SHP77 treated with DMSO at 0.1 percent for 48 hours (cell line): ENCODE measurements at regions not wholly inside any gene's neighbourhood (a gene's known extent, or its start where the extent isn't known, plus 50 kb on each side); places are given as distances from the start of the nearest gene placed in this dataset.
A peak's percentile ranks its signal among the peaks of the same experiment; 100 is the strongest.

Experiments
- DNase-seq: peaks from one replicate; lab custom pipeline; 2025; lab: John Stamatoyannopoulos, UW

GRCh38 chr6:170160628-170161611 is 130.0 kb downstream of the DLL1 start:
- DNase-seq, result no peak

DNA sequence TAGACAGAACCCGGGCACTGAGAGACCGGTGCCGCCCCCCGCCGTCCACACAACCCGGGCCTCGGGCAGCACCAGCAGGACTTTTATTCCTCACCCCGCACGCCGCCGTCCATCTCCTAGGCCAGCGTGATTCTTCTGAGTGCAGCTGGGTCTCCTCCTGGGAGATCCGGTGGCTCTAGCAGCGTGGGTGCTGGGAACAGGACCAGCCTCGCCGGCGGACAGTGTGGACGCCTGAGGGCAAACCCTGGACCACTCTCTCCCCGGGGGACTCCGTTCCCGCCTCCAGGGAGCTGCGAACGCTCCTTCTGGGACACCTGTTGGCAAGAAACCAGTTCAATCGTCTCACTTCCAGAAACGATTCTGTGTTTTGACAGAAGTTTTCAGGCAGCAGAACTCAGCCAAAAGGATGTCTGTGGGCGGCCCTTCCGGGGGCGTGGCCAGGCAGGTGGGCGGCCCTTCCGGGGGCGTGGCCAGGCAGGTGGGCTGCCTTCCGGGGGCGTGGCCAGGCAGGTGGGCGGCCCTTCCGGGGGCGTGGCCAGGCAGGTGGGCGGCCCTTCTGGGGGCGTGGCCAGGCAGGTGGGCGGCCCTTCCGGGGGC is 130.7 kb downstream of the DLL1 start:
- DNase-seq, result no peak

DNA sequence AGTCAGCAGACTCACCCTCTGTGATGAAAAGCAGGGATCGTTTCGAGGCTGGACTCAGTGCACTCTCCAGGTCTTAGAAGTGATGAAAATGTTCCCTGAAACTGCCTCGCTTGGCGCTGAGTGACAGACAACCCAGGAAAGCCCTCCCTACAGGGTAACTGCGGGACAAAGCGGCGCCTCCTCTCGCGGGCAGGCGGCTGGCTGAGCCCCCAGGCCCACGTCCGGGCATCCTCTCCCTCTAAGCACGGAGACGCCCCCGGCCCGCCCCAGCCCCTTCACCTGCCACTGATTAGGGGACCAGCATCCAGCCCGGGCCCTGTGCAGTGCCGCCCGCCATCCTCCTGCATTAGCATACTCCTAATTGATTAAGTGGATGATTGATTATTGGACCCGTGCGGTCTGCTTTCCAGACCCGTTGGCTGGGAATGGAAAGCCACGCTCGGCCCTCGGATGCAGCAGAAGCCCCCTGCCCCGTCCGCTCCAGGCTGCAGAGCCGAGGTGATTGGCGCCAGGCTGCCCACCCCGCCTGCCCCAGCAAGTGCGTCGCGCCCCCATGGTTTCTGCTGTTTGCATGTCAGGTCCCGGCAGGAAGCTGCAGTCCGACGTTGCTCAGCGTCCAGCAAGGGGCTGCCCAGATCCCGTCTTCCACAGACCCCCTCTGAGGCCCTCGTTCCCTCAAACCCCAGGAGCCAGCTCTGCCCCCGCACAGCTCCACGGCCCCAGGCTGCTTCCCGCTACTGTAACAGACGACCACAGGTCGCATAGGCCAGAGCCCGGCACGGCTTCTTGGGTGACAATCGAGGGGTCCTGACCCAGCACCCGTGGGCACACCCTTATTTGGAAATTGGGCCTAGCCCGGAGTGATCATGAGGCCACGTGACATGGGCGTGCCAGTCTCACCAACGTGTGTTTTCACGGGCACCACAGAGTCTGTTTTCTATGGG is 131.6 kb downstream of the DLL1 start:
- no peak for DNase-seq

DNA sequence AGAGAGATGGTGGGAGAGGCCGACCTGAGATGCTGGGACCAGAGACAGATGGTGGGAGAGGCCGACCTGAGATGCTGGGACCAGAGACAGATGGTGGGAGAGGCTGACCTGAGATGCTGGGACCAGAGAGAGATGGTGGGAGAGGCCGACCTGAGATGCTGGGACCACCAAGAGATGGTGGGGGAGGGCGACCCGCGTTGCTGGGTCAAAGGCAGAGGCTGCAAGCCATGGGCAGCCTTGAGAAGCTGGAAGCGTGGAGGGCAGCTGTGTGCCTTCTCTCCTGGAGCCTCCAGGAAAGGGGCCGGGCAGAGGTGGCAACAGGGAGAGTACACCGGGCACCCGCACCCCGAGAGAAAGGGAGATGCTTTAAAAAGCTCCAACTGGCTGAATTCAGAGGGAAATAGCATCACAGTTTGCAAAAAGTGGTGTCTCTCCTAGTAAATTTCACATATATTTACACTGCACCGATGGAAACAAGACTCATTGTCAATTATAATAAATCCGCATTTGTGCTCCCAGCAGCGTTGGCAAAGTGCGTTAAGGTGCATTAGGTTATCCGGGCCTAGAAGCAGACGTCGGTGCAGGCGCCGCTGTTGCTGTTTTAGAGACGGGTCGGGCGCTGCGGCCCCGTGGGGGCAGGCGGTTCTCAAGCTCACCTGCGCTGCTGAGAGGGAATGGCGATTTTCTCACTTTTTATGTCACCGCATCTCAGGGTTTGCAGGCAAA is 132.4 kb downstream of the DLL1 start:
- DNase-seq, result no peak

GRCh38 chr6:170157567-170158218 is 133.2 kb downstream of the DLL1 start:
- DNase-seq, result no peak

GRCh38 chr6:170156448-170157375 is 134.2 kb downstream of the DLL1 start:
- DNase-seq, result no peak

DNA sequence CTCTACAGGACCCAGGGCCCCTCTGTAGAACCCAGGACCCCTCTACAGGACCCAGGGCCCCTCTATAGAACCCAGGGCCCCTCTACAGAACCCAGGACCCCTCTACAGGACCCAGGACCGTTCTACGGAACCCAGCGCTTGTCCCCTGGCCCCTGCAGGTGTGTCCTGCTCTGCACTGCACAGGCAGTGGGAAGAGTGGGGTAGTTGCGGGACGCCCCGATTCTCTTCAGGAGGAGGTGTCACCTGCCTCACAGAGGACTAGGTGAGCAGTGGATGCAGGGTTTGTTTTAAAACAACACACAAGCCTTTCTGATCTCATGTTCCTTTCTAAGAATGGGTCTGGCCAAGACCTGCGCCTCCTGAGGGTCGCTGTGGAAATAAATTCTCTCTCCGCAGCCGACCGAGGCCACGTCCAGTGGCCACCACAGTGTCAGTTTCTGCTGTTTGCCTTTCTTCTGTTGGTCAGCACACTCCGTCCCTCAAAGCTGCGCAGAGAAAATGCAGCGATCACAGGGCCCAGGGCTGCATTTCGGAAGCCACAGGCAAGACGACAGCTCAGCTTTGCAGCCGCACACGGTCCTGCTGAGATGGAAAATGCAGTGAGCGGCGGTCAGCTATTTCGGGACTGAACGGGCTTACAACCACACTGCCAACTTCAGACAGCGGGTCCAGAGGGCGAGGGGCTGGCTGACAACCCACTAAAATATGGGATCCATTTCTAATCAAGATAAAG is 135.2 kb downstream of the DLL1 start:
- no peak for DNase-seq

- no peak for DNase-seq
These were observed 137.2 kb downstream of the DLL1 start for GRCh38 chr6:170153436-170154319.

DNA sequence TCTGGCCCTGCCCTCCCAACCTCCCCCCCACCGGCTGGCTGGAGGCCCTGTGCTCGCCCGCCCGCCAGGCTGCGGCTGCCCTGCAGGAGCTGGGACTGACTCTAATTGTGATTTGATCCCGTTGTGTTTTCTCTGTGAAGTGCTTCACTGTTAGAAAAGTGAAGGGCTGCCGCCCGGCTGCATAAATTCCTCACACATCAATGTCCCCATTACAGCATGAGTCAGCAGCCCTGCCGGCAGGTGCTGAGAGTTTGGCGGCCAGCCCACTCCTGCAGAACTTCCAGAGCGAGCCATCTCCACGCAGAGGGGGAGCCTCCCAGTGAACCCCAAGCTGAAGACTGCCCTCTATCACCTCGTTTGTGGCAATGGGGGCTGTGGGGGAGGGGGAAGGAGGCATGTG is 137.9 kb downstream of the DLL1 start:
- DNase-seq, result peak; percentile 91

DNA sequence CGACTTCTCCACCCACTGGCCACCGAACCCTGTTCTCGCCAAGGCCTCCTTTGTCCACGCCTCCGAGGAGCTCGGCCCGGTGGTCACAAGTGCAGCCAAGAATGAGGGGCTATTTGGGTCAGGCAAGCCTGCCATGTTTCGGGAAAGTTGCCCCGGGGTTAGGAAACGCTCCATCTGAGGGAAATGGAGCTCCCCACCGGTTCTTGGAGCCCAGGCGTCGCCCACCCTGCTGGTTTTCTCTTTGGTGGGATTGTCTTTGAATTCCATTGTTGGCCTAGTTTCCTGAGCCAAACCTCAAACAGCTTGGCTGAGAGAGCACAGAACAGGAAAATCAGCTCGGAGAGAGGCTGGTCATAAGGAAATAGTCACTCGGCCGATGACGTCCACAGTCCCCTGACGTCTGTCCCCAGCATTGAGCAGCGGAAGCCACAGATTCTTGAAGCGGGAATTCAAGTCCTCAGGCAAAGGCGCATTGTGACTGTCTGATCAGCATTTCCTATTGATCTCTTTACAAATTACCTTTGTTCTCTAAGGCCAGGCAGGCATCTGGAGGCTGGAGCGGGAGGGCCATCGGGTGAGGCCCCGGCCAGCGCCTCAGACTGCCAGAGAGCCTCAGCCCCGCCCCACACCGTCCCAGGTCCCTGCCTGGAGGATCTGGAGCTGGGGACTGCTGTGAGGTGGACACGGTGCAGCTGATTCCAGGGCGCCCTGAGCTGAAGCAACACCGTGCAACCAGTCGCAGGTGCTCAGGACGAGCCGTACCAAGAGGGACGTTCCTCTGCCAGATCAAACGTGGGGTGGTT is 138.6 kb downstream of the DLL1 start:
- peak; percentile 77 for DNase-seq

GRCh38 chr6:170151804-170152123 is 139.1 kb downstream of the DLL1 start:
- DNase-seq, result no peak

DNA sequence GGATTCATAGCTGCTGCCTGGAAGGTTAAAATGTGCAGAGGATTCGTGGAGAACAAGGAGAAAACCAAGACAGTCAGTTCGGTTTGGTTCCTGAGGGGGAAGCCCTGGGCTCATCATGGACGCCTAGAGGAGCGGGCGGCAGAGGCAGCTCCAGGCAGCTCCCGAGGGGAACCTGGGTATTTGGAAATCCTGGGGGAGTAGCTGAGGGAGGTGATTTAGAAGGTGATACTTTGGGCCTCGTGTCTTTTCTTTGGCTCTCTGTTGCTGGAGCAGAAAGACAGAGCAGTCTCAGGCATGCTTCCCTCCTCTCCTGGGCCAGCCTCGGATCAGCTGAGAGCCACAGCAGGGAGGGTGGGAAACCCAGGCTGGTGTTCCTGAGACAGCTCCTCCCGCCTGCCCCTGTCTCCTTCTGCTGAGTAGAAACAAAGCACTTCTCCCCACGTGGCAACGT is 139.5 kb downstream of the DLL1 start:
- no peak for DNase-seq

DNA sequence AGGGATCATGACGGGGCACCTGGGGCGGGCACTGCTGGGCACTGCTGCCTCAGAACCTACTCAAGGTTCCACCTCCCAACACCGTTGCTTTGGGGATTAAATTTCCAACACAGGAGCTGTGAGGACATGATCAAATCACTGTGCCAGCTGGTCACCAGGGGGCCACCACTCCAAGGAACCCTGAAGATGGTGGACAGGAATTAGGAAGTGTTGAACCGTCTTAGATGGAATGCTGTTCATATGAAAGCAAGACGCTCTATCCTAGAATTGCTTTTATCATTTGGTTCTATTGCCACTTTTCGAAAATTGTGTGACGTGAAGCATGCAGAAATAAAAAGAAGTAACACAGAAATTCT is 140.3 kb downstream of the DLL1 start:
- no peak for DNase-seq

- DNase-seq, result peak; percentile 84
These were observed 140.9 kb downstream of the DLL1 start for GRCh38 chr6:170149681-170150589.

DNA sequence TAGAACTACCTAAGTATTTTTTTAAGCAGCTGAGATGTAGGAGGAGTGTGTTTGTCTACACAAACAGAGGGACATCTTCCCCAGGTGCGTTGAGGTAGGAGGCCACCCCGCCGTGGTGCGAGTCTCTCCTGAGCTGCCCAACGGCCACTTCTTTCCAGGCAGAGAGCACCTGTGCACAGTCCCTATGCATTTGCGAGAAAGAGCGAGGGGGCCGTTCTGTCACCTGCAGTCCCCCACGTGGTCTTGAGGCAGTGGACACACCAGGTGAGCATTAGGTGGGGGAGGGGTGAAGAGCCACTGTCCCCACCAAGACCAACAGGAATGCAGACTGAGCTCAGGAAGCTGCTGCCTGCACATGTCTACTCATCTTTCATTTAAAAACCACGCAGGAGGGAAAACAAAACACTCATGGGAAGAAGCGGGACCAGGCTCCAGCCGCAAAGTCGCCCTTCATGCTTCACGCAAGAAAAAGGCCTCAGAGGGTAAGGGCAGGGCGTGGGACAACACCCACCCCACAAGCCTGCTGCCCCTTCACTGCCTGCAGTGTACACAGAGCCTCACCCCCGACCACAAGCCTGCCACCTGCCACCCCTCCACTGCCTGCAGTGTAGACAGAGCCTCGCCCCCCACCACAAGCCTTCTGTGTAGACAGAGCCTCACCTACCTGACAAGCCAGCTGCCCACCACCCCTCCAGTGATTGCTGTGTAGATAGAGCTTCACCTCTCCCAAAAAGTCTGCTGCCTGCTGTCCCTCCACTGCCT is 142.0 kb downstream of the DLL1 start:
- no peak for DNase-seq
